Spinal cord (tissue), 9 donors: ENCODE measurements at regions not wholly inside any gene's neighbourhood (a gene's known extent, or its start where the extent isn't known, plus 50 kb on each side); places are given as distances from the start of the nearest gene placed in this dataset.

ENCODE experiments used
- DNase-seq, 6 donors: peaks; one replicate each; pipeline versions ENCODE4 v3.0.0 to v3.0.0-alpha.2; 2013 to 2015; ENCODE audit warnings: low spot score in 6 of 6, low read depth in 4 of 6
- H3K27ac ChIP-seq: one replicate; pipeline ENCODE4 v1.5.1; 2013; ENCODE audit warnings: low read depth, low read length, control low read depth
- H3K27me3 ChIP-seq: one replicate; pipeline ENCODE4 v1.6.1; 2013; ENCODE audit warnings: low read length; ENCODE audit not compliant: control insufficient read depth, insufficient read depth
- H3K36me3 ChIP-seq: one replicate; pipeline ENCODE4 v1.6.1; 2013; ENCODE audit warnings: low read length; ENCODE audit not compliant: control insufficient read depth, insufficient read depth
- H3K4me1 ChIP-seq: one replicate; pipeline ENCODE4 v1.6.1; 2013; ENCODE audit warnings: low read length; ENCODE audit not compliant: control insufficient read depth, insufficient read depth
- H3K4me3 ChIP-seq: one replicate; pipeline ENCODE4 v1.5.1; 2013; ENCODE audit warnings: low read depth, low read length, control low read depth
- H3K9me3 ChIP-seq: one replicate; pipeline ENCODE4 v1.6.1; 2013; ENCODE audit warnings: low read length; ENCODE audit not compliant: control insufficient read depth, insufficient read depth
- WGBS: methylation state at CpG from one replicate; pipeline ENCODE4 v1.1.5; 2013; ENCODE audit warnings: missing lambda C conversion rate; ENCODE audit not compliant: insufficient coverage; 5-methylcytosine and 5-hydroxymethylcytosine counted together
- donor health status: healthy.

GRCh38 chr1:43077273-43077672 lies 94.8 kb downstream of the EBNA1BP2 start:
- WGBS = no CpG with 5 or more reads among the region's 6 CpGs
- H3K27me3 ChIP-seq = no peaks in the 10 kb centered on the region
- no peaks in the 10 kb centered on the region for H3K9me3 ChIP-seq
- DNase-seq = no peak
- no peak overlapping the region for H3K4me3 ChIP-seq
- H3K27ac ChIP-seq = no peak overlapping the region
- no peaks in the 10 kb centered on the region for H3K36me3 ChIP-seq
- no peaks in the 10 kb centered on the region for H3K4me1 ChIP-seq

- Histone ChIP-seq H3K27ac (no peak overlapping the region), H3K4me1 (peaks cover 7% of the 10 kb centered on the region), H3K9me3 (no peaks in the 10 kb centered on the region), H3K4me3 (no peak overlapping the region), H3K27me3 (no peaks in the 10 kb centered on the region), H3K36me3 (no peaks in the 10 kb centered on the region)
- no CpG with 5 or more reads among the region's 2 CpGs for WGBS
- DNase-seq = no peak
These were observed 97.4 kb downstream of the EBNA1BP2 start for GRCh38 chr1:43074709-43075108.

DNA sequence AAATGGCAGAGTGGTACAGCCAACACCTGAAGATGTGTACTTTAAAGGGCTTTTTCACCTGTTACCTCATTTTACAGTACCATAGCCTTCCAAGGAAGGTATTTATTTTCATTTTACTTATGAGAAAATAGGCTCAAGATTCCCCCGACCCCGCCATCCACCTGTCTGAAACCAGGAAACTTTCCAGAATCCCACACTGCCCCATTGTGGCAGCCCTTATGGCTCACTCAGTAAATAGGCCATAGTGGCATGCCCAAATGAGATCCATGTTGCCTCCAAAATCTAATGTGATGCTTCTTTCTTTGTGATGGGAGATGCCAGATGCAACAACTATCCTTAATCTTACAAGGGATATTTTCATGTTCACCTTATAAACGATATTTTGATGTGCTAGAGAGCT lies 97.8 kb downstream of the EBNA1BP2 start:
- Histone ChIP-seq H3K4me3 (no peak overlapping the region), H3K4me1 (peaks cover 11% of the 10 kb centered on the region), H3K27ac (no peak overlapping the region), H3K9me3 (no peaks in the 10 kb centered on the region), H3K27me3 (peaks cover under 1% of the 10 kb centered on the region), H3K36me3 (no peaks in the 10 kb centered on the region)
- WGBS = no CpG with 5 or more reads among the region's 3 CpGs
- no peak for DNase-seq

GRCh38 chr1:43073490-43074230 lies 98.4 kb downstream of the EBNA1BP2 start:
- peak in 5 of 6 donors; percentile 72 to 97 (median 75) for DNase-seq
- no peak overlapping the region for H3K27ac ChIP-seq
- WGBS = 13% methylated on average over 5 of the region's 8 CpGs

GRCh38 chr1:43072314-43072713 lies 99.8 kb downstream of the EBNA1BP2 start:
- H3K36me3 ChIP-seq = no peaks in the 10 kb centered on the region
- WGBS = 100% methylated on average over 3 of the region's 4 CpGs
- no peak overlapping the region for H3K4me3 ChIP-seq
- H3K4me1 ChIP-seq = peaks cover 28% of the 10 kb centered on the region
- no peaks in the 10 kb centered on the region for H3K9me3 ChIP-seq
- H3K27ac ChIP-seq = no peak overlapping the region
- H3K27me3 ChIP-seq = peaks cover 8% of the 10 kb centered on the region
- DNase-seq = no peak

More at GRCh38 chr1:43073490-43074230, 98.4 kb downstream of the EBNA1BP2 start:
- Histone ChIP-seq H3K27me3 (peaks cover 5% of the 10 kb centered on the region), H3K4me1 (peaks cover 17% of the 10 kb centered on the region), H3K36me3 (no peaks in the 10 kb centered on the region), H3K9me3 (no peaks in the 10 kb centered on the region), H3K4me3 (no peak overlapping the region)

- Histone ChIP-seq H3K36me3 (no peaks in the 10 kb centered on the region), H3K4me3 (no peak overlapping the region), H3K4me1 (peaks cover 31% of the 10 kb centered on the region), H3K27ac (no peak overlapping the region), H3K27me3 (peaks cover 8% of the 10 kb centered on the region), H3K9me3 (no peaks in the 10 kb centered on the region)
- WGBS = 97% methylated on average over 2 of the region's 2 CpGs
- no peak for DNase-seq
These were observed 100.8 kb downstream of the EBNA1BP2 start for GRCh38 chr1:43071241-43071640.

DNA sequence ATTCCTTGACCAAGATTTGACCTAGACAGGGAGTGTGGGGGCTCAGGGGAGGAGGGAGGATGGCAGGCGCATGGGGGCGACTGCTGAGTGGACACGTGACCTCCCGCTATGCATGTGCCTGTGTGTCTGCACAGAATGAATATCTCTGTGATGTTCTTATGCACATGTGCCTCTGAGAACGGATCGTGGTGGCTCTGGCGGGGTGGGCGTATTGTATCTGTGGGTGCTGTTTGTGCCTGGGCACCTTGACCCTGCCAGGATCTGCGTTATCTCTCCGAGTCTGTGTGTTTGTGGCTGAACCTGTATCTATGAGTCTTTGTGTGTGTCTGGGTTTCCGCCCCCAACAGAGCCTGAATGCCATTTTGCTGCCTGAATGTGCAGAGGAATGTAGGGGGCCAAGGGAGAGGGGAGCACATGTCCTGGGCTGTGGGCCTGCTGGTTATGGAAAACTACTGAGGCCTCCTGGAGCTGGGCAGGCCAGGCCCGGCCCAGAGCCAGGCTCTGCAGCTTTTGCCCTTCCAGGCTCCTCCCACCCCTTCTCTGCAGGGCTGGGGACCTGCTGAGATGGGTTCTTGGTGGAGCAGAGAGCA lies 102.5 kb downstream of the EBNA1BP2 start:
- Histone ChIP-seq H3K9me3 (no peaks in the 10 kb centered on the region), H3K27ac (peak overlapping the region; percentile 89), H3K4me1 (peaks cover 31% of the 10 kb centered on the region), H3K27me3 (peaks cover 8% of the 10 kb centered on the region), H3K4me3 (no peak overlapping the region), H3K36me3 (no peaks in the 10 kb centered on the region)
- 68% methylated on average over 11 of the region's 12 CpGs for WGBS
- DNase-seq = peak in 2 of 6 donors; percentile 49 to 57

- WGBS = 86% methylated on average over 6 of the region's 6 CpGs
- no peaks in the 10 kb centered on the region for H3K36me3 ChIP-seq
- H3K9me3 ChIP-seq = no peaks in the 10 kb centered on the region
- no peak for DNase-seq
- H3K4me1 ChIP-seq = peaks cover 31% of the 10 kb centered on the region
- no peak overlapping the region for H3K4me3 ChIP-seq
- H3K27me3 ChIP-seq = peaks cover 8% of the 10 kb centered on the region
- peak overlapping the region; percentile 89 for H3K27ac ChIP-seq
These were observed 103.2 kb downstream of the EBNA1BP2 start for GRCh38 chr1:43068911-43069310.

- peak in 2 of 6 donors; percentile 56 to 63 for DNase-seq
- H3K9me3 ChIP-seq = no peaks in the 10 kb centered on the region
- H3K36me3 ChIP-seq = no peaks in the 10 kb centered on the region
- H3K27ac ChIP-seq = peak overlapping the region; percentile 89
- peaks cover 34% of the 10 kb centered on the region for H3K4me1 ChIP-seq
- H3K4me3 ChIP-seq = peak overlapping the region; percentile 18
- H3K27me3 ChIP-seq = peaks cover 8% of the 10 kb centered on the region
- WGBS = 5% methylated on average over 59 of the region's 60 CpGs
These were observed 103.9 kb downstream of the EBNA1BP2 start for GRCh38 chr1:43067977-43068751.
